ENCODE measurements at regions not wholly inside any gene's neighbourhood (a gene's known extent, or its start where the extent isn't known, plus 50 kb on each side); places are given as distances from the start of the nearest gene placed in this dataset.

GRCh38 chr19:30209617-30210600 lies 162.3 kb upstream of the ZNF536 start:
- TF ChIP-seq CTCF (IDR thresholded peaks at IDR 0.05) (no peak), POLR2A (IDR thresholded peaks at IDR 0.05) (no peak), EP300 (IDR thresholded peaks at IDR 0.05) (no peak)

Measured in tibial nerve (tissue), 4 donors.